GM12874 (cell line): ENCODE measurements at regions not wholly inside any gene's neighbourhood (a gene's known extent, or its start where the extent isn't known, plus 50 kb on each side); places are given as distances from the start of the nearest gene placed in this dataset.

Source experiments
- TF ChIP-seq, protein P1 (sequence below): IDR thresholded peaks from 2 replicates; pipeline ENCODE4 v1.5.1; 2011; ENCODE audit warnings: low read depth, mild to moderate bottlenecking, control low read depth, low read length, moderate library complexity; ENCODE audit not compliant: insufficient read depth

DNA sequence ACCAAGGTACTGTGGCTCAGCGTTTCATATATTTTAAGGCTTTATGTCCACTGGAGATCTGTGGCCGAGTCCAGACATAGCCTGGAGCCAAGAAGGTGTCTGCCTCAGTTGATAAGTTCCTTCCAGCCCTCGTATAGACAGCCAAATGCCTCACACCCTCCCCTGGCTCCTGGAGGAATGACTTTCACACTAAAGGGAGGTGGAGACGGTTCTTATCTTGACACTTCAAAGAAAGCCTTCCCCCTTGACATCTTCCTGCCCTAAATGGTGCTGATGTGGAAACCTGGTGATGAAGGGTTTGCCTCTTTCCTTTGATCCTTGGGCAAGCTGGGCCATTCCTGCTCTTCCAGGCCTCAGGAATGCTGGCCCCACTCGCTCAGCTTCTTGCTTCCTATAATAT is 474.8 kb upstream of the TBX3 start:
- TF ChIP-seq, protein P1, sequence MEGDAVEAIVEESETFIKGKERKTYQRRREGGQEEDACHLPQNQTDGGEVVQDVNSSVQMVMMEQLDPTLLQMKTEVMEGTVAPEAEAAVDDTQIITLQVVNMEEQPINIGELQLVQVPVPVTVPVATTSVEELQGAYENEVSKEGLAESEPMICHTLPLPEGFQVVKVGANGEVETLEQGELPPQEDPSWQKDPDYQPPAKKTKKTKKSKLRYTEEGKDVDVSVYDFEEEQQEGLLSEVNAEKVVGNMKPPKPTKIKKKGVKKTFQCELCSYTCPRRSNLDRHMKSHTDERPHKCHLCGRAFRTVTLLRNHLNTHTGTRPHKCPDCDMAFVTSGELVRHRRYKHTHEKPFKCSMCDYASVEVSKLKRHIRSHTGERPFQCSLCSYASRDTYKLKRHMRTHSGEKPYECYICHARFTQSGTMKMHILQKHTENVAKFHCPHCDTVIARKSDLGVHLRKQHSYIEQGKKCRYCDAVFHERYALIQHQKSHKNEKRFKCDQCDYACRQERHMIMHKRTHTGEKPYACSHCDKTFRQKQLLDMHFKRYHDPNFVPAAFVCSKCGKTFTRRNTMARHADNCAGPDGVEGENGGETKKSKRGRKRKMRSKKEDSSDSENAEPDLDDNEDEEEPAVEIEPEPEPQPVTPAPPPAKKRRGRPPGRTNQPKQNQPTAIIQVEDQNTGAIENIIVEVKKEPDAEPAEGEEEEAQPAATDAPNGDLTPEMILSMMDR, result no peak

DNA sequence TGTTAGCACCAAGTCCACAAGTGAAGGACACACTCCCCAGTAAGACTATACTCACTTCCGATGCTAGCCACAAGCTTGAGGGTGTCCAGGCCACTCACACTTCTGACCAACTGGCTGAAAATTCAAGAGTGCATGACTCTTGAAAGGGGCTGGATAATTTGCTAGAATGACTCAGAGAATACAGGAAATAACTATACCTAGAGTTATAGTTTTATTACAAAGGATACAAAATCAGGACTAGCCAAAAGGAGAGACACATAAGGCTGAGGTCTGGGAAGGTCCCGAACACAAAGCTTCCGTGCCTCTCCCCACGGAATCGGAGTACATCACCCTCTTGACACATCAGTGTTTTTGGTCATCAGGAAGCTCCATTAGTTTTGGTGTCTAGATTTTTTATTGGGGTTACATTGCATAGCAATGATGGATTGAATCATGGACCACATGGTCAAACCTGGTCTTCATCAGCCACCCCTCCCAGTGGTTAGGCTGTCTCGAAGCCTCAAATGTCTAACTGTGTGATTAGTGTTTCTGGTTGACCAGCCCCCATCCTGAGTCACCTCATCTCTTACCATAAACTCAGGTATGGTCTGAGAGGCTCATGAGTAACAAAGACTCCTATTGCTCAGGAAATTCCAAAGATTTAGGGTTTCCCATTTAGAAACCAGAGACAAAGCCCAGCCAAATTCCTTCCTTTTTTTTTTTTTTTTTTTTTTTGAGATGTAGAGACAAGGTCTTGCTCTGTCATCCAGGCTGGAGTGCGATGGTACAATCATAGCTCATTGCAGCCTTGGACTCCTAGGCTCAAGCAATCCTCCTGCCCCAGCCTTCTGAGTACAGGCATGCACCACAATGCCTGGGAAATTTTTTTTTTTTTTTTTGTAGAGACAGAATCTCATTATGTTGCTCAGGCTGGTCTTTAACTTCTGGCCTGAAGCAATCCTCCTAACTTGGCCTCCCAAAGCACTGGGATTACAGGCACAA is 472.0 kb upstream of the TBX3 start:
- TF ChIP-seq, protein P1, result no peak

DNA sequence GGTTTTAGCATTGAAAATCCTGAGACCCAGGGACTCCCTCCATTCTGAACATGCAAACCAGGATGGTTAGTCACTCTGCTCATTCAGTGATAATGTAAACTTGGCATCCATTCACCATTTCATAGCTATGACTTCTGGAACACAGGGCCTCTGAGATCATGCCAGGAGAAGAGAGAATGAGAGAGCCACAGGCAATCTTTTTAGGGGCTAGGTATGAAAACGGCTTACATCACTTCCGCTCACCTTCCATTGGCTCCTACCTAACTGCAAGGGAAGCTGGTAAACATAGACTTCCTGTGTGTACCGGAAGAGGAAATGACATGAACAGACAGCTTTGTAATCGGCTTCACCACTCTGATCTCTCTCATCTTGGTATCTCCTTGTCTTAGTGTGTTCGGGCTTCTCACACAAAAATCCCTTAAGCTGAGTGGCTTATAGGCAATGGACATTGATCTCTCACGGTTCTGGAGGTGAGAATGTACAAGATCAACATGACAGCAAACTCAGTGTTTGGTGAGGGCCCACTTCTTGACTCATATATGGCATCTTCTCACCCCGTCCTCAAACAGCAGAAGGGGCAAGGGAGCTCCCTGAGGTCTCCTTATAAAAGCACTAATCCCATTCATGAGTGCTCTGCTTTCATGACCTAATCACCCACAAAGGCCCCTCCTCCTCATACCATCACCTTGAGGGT is 465.9 kb upstream of the TBX3 start:
- TF ChIP-seq, protein P1, result no peak

DNA sequence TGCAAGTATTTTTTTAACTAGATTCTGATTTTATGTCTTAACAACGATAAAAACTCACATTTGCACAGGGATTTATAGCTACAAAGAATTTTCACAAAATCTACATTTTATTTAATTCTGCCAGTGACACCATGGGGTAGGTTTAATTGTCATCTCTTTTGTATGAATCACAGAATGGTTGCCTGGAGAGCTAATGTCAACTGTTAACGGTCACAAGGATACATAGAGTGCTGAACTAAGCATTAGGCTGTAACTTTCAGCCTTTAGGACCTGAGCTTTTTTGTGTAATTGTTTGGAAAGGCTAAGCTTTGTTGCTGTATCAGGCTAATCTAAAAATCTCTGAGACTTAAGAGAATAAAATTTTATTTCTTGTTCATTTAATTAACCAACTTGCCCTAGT is 465.3 kb upstream of the TBX3 start:
- TF ChIP-seq, protein P1, result no peak

DNA sequence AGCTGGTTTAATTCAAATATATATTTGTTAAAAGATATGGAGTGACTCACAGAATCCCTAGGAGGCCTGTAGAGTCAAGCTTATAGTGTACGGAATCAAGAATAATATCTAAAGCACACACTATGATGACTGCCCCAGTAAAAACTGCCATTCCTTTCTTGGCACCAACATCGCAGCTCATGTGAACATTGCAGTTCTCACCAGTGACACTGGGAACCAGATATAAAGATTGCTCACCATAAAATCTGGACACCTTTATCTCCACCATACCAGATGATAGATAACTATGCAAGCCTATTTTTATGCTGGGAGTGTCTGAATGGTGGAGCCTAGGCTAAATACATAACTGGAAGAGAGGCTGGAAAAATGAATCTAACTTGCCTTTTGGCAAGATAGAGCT is 463.9 kb upstream of the TBX3 start:
- TF ChIP-seq, protein P1, result no peak

DNA sequence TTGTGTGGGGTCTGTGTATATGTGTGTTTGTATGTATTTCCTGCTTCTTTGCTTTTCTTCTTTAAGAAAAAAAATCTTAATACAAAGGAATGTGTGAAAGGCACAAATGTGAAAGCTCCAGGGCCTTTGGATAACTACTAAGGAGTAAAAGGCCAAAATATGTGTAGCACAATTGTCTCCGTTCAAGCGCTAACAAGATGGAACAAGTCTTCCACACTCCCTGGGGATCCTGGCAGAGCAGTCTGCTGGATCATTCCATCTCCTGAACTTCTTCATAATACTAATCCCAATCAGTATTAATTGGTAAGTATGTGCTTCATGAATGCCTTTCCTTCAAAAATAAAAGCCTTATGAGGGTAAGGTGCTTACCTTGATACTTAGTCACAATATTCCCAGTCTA is 462.5 kb upstream of the TBX3 start:
- TF ChIP-seq, protein P1, result no peak

DNA sequence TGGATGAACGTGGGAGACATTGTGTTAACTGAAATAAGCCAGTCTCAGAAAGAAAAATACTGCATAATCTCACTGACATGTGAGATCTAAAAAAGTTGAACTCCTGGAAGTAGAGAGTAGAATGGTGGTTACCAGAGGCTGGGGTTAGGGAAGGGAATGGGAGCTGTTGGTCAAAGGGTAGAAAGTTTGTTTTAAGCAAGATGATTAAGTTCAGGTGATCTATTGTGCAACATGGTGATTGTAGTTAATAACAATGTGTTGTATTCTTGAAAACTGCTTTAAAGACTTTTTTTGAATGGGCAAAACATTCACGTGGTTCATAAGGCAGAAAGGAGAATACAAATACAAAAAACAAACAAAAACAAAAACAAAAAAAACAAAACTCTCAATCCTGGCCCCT is 460.4 kb upstream of the TBX3 start:
- TF ChIP-seq, protein P1, result no peak
